Glomerular visceral epithelial cell (primary cell): ENCODE measurements at regions not wholly inside any gene's neighbourhood (a gene's known extent, or its start where the extent isn't known, plus 50 kb on each side); places are given as distances from the start of the nearest gene placed in this dataset.

ENCODE experiments used
- DNase-seq: peaks from one replicate; pipeline ENCODE4 v3.0.0-alpha.2; 2016; ENCODE audit errors: extremely low spot score

- no peak for DNase-seq
These were observed 109.9 kb upstream of the TIAM2 start for GRCh38 chr6:154885214-154885613.

GRCh38 chr6:154886016-154886415 is 109.1 kb upstream of the TIAM2 start:
- DNase-seq: no peak

- no peak for DNase-seq
These were observed 108.6 kb upstream of the TIAM2 start for GRCh38 chr6:154886471-154886870.

GRCh38 chr6:154887051-154887450 is 108.1 kb upstream of the TIAM2 start:
- DNase-seq: no peak

GRCh38 chr6:154888421-154889295 is 106.5 kb upstream of the TIAM2 start:
- DNase-seq: no peak

- no peak for DNase-seq
These were observed 104.2 kb upstream of the TIAM2 start for GRCh38 chr6:154890874-154891273.

- no peak for DNase-seq
These were observed 103.2 kb upstream of the TIAM2 start for GRCh38 chr6:154891901-154892300.

GRCh38 chr6:154893917-154894316 is 101.2 kb upstream of the TIAM2 start:
- DNase-seq: no peak

- DNase-seq: no peak
These were observed 100.2 kb upstream of the TIAM2 start for GRCh38 chr6:154894902-154895301.

- DNase-seq: no peak
These were observed 99.3 kb upstream of the TIAM2 start for GRCh38 chr6:154895841-154896240.

- DNase-seq: no peak
These were observed 96.3 kb upstream of the TIAM2 start for GRCh38 chr6:154898821-154899220.

GRCh38 chr6:154899824-154900463 is 95.2 kb upstream of the TIAM2 start:
- no peak for DNase-seq

GRCh38 chr6:154901876-154902552 is 93.1 kb upstream of the TIAM2 start:
- no peak for DNase-seq

GRCh38 chr6:154907291-154907690 is 87.8 kb upstream of the TIAM2 start:
- no peak for DNase-seq

GRCh38 chr6:154908723-154909122 is 86.4 kb upstream of the TIAM2 start:
- no peak for DNase-seq

- DNase-seq: no peak
These were observed 85.8 kb upstream of the TIAM2 start for GRCh38 chr6:154909311-154909710.

- no peak for DNase-seq
These were observed 85.3 kb upstream of the TIAM2 start for GRCh38 chr6:154909821-154910220.

GRCh38 chr6:154914288-154914687 is 80.8 kb upstream of the TIAM2 start:
- no peak for DNase-seq

- peak; percentile 41 for DNase-seq
These were observed 78.3 kb upstream of the TIAM2 start for GRCh38 chr6:154916857-154917256.

GRCh38 chr6:154917941-154918340 is 77.2 kb upstream of the TIAM2 start:
- DNase-seq: no peak

GRCh38 chr6:154919806-154920205 is 75.3 kb upstream of the TIAM2 start:
- DNase-seq: no peak

GRCh38 chr6:154920495-154921200 is 74.5 kb upstream of the TIAM2 start:
- no peak for DNase-seq
